MV-4-11 (cell line): ENCODE measurements at regions not wholly inside any gene's neighbourhood (a gene's known extent, or its start where the extent isn't known, plus 50 kb on each side); places are given as distances from the start of the nearest gene placed in this dataset.
A peak's percentile ranks its signal among the peaks of the same experiment; 100 is the strongest.

Source experiments
- DNase-seq: peaks from one replicate; lab custom pipeline; 2025; lab: John Stamatoyannopoulos, UW

DNA sequence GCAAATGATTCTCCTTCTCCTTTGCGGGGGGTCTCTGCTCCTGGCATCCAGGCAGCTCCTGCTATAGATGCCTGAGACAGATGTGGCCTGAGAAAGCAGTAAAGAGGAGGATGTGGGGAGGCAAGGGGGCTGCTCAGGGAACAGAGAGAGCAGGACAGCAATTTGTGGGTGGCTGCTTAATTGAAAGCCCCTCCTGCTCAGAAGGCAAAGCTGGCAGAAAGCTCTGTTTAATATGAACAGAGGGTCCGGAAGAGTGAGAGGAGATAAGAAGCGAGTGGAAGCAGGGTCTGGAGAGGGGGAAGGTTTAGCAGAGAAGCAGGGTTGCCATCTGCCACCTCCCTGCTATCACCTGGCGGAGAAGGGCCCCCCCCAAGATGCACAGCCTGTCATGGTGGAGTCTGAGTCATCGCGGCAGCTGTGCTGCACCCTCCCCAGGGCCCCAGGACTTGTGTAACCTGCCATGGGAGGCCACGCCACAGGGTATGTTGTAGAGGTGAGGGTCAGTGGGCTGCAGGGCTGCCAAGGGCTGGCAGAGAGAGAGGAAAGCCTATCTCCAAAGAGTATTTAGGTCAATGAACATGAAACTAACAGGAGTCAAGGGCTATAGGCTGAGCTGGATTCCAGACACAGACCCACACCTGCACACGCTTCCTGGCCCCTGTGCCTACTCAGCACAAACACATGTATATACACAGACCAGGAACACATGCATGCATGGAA lies 1109.8 kb upstream of the AUTS2 start:
- DNase-seq: no peak

GRCh38 chr7:68491523-68492358 lies 1106.5 kb upstream of the AUTS2 start:
- DNase-seq: no peak

GRCh38 chr7:68492359-68492690 lies 1106.0 kb upstream of the AUTS2 start:
- DNase-seq: no peak

DNA sequence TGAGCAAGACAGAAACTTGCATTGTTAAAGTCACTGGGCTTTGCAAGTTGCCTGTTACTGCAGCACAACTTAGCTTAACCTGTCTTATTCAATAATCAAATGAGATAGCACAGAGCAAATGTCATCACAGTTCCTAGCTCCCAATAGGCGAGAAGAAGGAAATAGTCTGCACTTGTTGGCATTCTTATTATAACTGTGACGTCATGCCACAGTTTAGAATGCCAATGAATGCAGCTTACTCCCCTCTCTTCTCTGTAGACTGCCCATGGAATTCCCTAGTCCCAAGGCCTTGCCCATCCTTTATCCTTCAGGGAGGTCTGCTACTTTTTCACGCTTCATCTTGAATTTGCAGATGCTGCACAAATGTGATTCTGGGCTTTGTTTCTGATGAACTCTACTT lies 1094.9 kb upstream of the AUTS2 start:
- no peak for DNase-seq

- no peak for DNase-seq
Observed at GRCh38 chr7:68504716-68505115, 1093.6 kb upstream of the AUTS2 start.

DNA sequence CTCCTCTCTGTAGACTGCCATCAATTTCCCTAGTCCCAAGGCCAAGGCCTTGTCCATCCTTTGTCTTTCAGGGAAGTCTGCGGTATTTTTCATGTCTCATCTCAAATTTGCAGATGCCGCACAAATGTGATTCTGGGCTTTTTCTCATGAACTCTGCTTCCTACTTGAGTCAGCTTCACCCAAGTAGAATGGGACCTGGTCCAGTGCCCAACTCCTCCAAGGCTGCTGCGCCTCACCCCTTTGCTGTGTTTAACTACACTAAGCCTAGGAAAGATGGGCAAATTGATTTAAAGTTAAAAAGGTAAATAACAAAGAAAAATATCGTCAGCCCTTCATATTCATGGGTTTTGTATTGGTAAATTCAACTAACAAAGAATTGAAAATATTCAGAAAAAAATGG lies 1092.6 kb upstream of the AUTS2 start:
- DNase-seq: no peak

DNA sequence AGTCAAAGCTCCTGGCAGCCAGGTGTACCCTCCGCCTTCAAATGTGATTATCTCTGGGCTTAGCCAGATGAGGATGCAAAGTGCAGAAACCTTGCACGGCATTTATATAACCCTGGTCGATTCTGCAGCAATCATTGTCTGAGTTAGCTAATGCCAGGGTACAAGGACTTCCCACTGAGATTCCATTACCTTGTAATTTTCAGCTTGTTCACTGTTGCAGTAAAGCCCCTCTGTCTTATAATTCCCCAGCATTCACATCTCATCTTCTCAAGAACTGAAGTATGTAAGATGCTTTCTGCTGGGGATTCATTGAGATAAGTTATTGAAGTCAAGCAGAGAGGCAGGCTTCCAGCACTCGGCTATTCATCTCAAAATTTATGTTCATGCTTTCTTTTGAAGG lies 1090.6 kb upstream of the AUTS2 start:
- no peak for DNase-seq

- no peak for DNase-seq
Observed at GRCh38 chr7:68509054-68509453, 1089.2 kb upstream of the AUTS2 start.

DNA sequence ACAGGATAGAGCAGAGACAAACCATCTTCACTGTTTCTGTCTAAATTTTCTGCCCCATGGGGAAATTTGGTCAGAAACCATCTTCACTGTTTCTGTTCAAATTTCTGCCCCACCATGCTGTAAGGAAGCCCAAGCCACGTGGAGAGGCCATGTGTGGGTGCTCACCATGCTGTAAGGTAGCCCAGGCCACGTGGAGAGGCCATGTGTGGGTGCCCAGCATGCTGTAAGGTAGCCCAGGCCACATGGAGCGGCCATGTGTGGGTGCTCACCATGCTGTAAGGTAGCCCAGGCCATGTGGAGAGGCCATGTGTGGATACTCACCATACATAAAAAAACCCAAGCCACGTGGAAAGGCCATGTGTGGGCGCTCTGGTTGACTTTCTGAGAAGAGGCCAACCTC lies 1088.7 kb upstream of the AUTS2 start:
- DNase-seq: no peak

- no peak for DNase-seq
Observed at GRCh38 chr7:68511281-68511680, 1087.0 kb upstream of the AUTS2 start.

GRCh38 chr7:68512466-68512865 lies 1085.8 kb upstream of the AUTS2 start:
- DNase-seq: no peak

DNA sequence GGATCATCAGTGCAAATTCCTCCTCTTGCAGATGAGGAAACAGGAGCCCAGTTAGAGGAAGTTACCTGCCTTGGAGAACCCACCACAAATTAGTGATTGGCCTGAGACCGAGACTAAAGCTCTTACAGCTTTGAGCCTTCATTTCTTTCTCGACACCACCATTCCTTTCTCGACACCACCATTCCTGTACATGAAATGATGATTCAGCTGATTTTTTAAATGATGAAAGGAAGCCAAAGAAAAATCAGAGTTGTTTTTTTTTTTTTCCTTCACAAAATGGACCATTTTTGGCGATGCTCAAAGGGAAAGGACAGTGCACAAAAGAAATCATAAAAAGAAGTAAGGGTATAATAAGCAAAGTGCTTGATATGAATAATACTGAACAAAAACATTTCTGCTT lies 1080.2 kb upstream of the AUTS2 start:
- DNase-seq: no peak

- DNase-seq: no peak
Observed at GRCh38 chr7:68524126-68524525, 1074.1 kb upstream of the AUTS2 start.

- peak; percentile 48 for DNase-seq
Observed at GRCh38 chr7:68529221-68529620, 1069.1 kb upstream of the AUTS2 start.

DNA sequence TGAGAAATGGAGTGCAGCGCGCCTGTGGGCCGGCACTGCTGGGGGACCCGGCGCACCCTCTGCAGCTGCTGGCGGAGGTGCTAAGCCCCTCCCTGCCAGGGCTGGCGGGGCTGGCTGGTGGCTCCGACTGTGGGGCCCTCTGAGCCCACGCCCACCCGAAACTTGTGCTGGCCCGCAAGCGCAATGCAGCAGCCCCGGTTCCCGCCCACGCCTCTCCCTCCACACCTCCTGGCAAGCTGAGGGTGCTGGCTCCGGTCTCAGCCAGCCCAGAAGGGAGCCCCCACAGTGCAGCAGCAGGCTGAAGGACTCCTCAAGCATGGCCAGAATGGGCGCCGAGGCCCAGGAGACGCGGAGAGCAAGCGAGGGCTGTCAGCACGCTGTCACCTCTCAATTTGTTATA lies 1063.0 kb upstream of the AUTS2 start:
- DNase-seq: no peak

- no peak for DNase-seq
Observed at GRCh38 chr7:68537051-68537773, 1061.1 kb upstream of the AUTS2 start.

GRCh38 chr7:68537774-68538071 lies 1060.6 kb upstream of the AUTS2 start:
- DNase-seq: no peak

DNA sequence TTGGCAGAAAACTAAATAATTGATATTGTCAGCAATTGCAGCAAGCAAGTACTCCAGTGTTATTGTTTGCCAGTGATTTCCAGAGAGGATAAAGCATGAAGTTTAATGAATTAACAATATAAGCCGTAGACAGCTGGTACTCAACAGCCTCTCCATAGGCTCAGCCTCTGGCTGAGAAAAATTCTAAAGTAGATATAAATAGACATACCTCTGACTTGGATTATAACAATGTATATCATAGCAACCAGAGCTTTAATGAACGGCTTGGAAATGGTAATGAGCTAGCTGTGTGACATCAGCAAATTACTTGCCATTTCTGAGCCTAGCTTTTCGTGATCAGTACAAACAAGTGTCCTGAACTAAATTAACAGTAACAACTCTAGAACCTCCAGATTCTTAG lies 1055.4 kb upstream of the AUTS2 start:
- no peak for DNase-seq

- no peak for DNase-seq
Observed at GRCh38 chr7:68544851-68545250, 1053.4 kb upstream of the AUTS2 start.

GRCh38 chr7:68547181-68547580 lies 1051.1 kb upstream of the AUTS2 start:
- no peak for DNase-seq

DNA sequence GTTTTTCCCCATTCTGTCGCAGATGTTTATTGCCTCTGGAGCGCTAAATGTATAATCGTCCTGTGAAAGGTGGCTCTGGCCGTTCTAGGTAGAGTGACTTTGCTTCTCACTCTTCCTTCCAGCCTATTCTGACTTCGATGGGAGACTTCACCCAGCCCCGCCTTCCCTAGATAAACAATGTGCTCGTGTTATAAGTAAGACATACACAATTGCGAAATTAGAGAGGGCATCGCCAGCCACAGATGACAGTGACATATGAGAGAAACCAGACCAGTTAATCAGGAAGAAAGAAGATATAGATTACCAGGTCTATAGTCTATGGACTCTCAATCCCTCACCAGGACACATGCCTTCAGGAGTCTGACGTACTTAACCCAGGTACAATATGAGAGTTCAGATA lies 1050.5 kb upstream of the AUTS2 start:
- DNase-seq: no peak

GRCh38 chr7:68550027-68550426 lies 1048.2 kb upstream of the AUTS2 start:
- DNase-seq: no peak

DNA sequence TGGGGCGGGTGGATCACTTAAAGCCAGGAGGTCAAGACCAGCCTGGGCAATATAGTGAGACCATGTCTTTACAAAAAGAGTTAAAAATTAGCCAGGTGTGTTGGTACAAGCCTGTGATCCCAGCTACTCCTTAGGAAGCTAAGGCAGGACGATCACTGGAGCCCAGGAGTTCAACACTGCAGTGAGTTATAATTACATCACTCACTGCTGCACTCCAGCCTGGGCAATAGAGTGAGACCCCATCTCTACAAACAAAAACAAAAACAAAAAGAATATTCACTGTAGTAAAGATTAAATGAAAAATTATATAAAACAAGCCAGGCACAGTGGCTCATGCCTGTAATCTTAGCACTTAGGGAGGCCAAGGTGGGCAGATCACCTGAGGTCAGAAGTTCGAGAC lies 1047.6 kb upstream of the AUTS2 start:
- DNase-seq: no peak
